ENCODE measurements at regions not wholly inside any gene's neighbourhood (a gene's known extent, or its start where the extent isn't known, plus 50 kb on each side); places are given as distances from the start of the nearest gene placed in this dataset.
"Not testable (repeated sequence)": the region's sequence is repeated elsewhere in the genome, so short reads cannot be mapped to it uniquely, and the experiment has no call there.

- DNase-seq: no peak
Measured at GRCh38 chr2:176885661-176886060, 326.9 kb upstream of the HNRNPA3 start.

- DNase-seq: no peak
Measured at GRCh38 chr2:176891105-176891504, 321.5 kb upstream of the HNRNPA3 start.

GRCh38 chr2:176891857-176892256 lies 320.7 kb upstream of the HNRNPA3 start:
- DNase-seq: no peak

- DNase-seq: no peak
Measured at GRCh38 chr2:176892676-176893226, 319.8 kb upstream of the HNRNPA3 start.

GRCh38 chr2:176895158-176895557 lies 317.4 kb upstream of the HNRNPA3 start:
- no peak for DNase-seq

GRCh38 chr2:176902454-176902853 lies 310.1 kb upstream of the HNRNPA3 start:
- no peak for DNase-seq

- DNase-seq: not testable (repeated sequence)
Measured at GRCh38 chr2:176904053-176904452, 308.5 kb upstream of the HNRNPA3 start.

- no peak for DNase-seq
Measured at GRCh38 chr2:176907341-176907740, 305.3 kb upstream of the HNRNPA3 start.

GRCh38 chr2:176910828-176911227 lies 301.8 kb upstream of the HNRNPA3 start:
- peak; percentile 2 for DNase-seq

- no peak for DNase-seq
Measured at GRCh38 chr2:176913955-176914354, 298.6 kb upstream of the HNRNPA3 start.

GRCh38 chr2:176914371-176914770 lies 298.2 kb upstream of the HNRNPA3 start:
- no peak for DNase-seq

- DNase-seq: not testable (repeated sequence)
Measured at GRCh38 chr2:176922545-176922944, 290.0 kb upstream of the HNRNPA3 start.

- DNase-seq: no peak
Measured at GRCh38 chr2:176923205-176923604, 289.4 kb upstream of the HNRNPA3 start.

- no peak for DNase-seq
Measured at GRCh38 chr2:176924909-176925534, 287.6 kb upstream of the HNRNPA3 start.

GRCh38 chr2:176926453-176926852 lies 286.1 kb upstream of the HNRNPA3 start:
- no peak for DNase-seq

GRCh38 chr2:176929387-176929786 lies 283.2 kb upstream of the HNRNPA3 start:
- not testable (repeated sequence) for DNase-seq

- peak; percentile 89 for DNase-seq
Measured at GRCh38 chr2:176931588-176932563, 280.7 kb upstream of the HNRNPA3 start.

- DNase-seq: peak; percentile 58
Measured at GRCh38 chr2:176934131-176934530, 278.5 kb upstream of the HNRNPA3 start.

GRCh38 chr2:176934869-176935415 lies 277.7 kb upstream of the HNRNPA3 start:
- DNase-seq: no peak

- DNase-seq: no peak
Measured at GRCh38 chr2:176935543-176936102, 277.0 kb upstream of the HNRNPA3 start.

GRCh38 chr2:176936410-176936809 lies 276.2 kb upstream of the HNRNPA3 start:
- DNase-seq: peak; percentile 39

GRCh38 chr2:176944998-176945397 lies 267.6 kb upstream of the HNRNPA3 start:
- no peak for DNase-seq

GRCh38 chr2:176947754-176948153 lies 264.8 kb upstream of the HNRNPA3 start:
- no peak for DNase-seq
